IPS-NIHi7 (cell line): ENCODE measurements at regions not wholly inside any gene's neighbourhood (a gene's known extent, or its start where the extent isn't known, plus 50 kb on each side); places are given as distances from the start of the nearest gene placed in this dataset.
"Not testable (repeated sequence)": the region's sequence is repeated elsewhere in the genome, so short reads cannot be mapped to it uniquely, and the experiment has no call there.

Experiments used
- DNase-seq: peaks from one replicate; pipeline ENCODE4 v3.0.0; 2012; ENCODE audit warnings: mixed read lengths; ENCODE audit errors: extremely low spot score

DNA sequence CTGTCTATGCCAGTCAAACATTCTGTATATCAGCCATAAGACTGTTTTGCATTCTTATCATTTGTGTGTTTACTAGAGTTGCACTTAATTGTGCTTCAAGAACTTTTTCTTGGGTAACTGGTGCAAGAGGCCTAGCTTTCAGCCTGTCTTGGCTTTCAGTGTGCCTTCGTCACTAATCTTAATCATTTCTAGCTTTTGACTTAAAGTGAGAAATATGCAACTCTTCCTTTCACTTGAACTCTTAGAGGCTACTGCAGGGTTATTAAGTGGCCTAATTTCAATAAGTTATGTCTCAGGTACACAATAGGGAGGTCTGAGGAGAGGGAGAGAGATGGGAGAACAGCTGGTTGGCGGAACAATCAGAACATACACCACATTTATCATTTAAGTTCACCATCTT is 62.1 kb upstream of the FAN1 start:
- not testable (repeated sequence) for DNase-seq

DNA sequence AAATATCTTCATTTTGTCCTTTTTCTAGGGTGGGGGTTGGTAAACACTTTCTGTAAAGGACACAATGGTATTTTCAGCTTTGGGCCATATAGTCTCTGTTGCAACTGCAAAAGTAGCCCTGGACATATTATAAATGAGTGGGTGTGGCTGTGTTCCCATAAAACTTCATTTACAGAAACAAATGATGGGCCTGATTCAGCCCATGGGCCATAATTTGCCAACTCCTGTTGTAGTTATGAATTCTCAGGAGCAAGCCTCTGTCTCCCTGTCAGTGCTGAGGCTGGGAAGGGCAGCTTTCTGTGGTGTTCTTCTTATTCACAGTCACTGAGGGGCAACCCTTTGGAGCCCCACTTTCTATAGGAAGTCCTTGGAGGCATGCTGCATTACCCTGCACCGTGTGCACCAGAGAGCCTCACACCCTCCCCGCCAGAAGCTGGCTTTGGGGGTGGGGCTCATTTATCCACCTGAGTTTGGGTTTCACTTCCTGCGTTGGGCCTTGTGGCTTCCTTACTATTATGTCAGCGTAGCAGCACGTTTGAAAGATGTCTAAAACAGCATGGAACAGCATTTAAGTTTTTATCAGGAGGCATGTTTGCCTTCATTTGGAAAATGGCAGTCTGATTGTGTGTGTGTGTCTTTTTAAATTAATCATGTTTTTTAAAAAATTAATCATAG is 60.8 kb upstream of the FAN1 start:
- DNase-seq, result not testable (repeated sequence)

DNA sequence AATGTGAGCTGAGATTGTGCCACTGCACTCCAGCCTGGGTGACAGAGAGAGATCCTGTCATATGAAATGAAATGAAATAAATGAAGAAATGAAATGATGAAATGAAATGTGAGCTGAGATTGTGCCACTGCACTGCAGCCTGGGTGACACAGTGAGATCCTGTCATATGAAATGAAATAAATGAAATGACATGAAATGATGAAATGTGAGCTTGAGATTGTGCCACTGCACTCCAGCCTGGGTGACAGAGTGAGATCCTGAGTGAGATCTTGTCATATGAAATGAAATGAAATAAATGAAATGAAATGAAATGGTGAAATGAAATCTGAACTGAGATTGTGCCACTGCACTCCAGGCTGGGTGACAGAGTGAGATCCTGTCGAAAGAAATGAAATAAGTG is 58.2 kb upstream of the FAN1 start:
- DNase-seq, result not testable (repeated sequence)
